ENCODE measurements at regions not wholly inside any gene's neighbourhood (a gene's known extent, or its start where the extent isn't known, plus 50 kb on each side); places are given as distances from the start of the nearest gene placed in this dataset.

DNA sequence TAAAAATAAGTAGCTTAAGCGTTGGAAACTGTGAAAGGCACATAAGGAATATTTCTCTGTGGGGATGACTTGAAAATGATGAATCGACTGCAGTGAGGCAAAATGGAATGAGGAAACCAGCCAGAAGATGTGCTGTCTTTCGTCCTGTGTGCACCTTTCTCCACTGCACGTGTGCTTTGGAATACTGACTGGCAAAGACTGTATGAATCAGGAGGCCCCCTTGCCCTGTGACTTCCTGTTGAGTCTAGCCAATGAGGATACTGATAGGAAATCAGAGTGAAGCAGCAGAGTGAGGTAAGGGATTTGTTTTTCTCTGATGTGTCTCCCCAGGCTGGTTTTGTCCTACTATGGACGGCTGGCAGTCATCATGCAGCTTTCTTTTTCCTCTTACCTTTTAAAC, 118.2 kb upstream of the ADGRL4 start:
- Histone ChIP-seq H3K79me2 (ENCODE audit: insufficient read depth, low read length) (no peaks in the 10 kb centered on the region), H4K20me1 (ENCODE audit: insufficient read depth, low read length) (no peaks in the 10 kb centered on the region), H3K9me3 (ENCODE audit: low read length) (no peaks in the 10 kb centered on the region), H3K27me3 (ENCODE audit: insufficient read depth, low read length) (no peaks in the 10 kb centered on the region), H3K27ac (ENCODE audit: low read depth, low read length, poor library complexity, severe bottlenecking) (no peak overlapping the region), H3K9me2 (ENCODE audit: low read depth, low read length) (no peaks in the 10 kb centered on the region), H3K36me3 (ENCODE audit: insufficient read depth, low read length) (no peaks in the 10 kb centered on the region), H3K4me3 (ENCODE audit: low read depth, low read length, poor library complexity, severe bottlenecking) (no peak overlapping the region), H3K9ac (ENCODE audit: low read length) (no peak overlapping the region), H2AFZ (ENCODE audit: low read length) (no peak overlapping the region), H3K4me2 (ENCODE audit: low read length) (no peak overlapping the region), H3K4me1 (ENCODE audit: insufficient read depth, low read length, severe bottlenecking) (no peaks in the 10 kb centered on the region), H3F3A (ENCODE audit: insufficient read depth, low read length) (no peaks in the 10 kb centered on the region)
- TF ChIP-seq EZH2 (IDR thresholded peaks at IDR 0.05; ENCODE audit: borderline replicate concordance, low read length) = no peak
- TF ChIP-seq, protein P1, sequence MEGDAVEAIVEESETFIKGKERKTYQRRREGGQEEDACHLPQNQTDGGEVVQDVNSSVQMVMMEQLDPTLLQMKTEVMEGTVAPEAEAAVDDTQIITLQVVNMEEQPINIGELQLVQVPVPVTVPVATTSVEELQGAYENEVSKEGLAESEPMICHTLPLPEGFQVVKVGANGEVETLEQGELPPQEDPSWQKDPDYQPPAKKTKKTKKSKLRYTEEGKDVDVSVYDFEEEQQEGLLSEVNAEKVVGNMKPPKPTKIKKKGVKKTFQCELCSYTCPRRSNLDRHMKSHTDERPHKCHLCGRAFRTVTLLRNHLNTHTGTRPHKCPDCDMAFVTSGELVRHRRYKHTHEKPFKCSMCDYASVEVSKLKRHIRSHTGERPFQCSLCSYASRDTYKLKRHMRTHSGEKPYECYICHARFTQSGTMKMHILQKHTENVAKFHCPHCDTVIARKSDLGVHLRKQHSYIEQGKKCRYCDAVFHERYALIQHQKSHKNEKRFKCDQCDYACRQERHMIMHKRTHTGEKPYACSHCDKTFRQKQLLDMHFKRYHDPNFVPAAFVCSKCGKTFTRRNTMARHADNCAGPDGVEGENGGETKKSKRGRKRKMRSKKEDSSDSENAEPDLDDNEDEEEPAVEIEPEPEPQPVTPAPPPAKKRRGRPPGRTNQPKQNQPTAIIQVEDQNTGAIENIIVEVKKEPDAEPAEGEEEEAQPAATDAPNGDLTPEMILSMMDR (IDR thresholded peaks at IDR 0.05; ENCODE audit: low read length) = no peak

DNA sequence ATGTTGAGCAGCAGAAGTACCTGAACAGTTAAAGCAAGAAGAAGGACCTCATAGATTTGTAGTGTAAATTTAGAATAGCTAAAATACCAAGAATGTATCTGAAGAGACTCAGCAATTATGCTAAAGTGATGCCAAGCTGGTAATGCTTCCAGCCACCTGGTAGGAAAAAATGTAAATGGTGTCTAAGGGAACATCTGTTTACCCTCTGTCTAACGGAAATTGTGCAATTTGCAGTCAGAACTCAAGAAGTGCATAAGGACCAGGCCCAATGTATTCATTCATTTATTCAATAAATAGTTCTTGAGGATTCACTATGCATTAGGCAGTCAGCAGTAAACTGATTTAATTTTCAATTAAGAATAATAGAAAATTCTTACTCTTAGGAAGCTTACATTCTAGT, 116.0 kb upstream of the ADGRL4 start:
- Histone ChIP-seq H3K27me3 (ENCODE audit: insufficient read depth, low read length) (no peaks in the 10 kb centered on the region), H3K4me1 (ENCODE audit: insufficient read depth, low read length, severe bottlenecking) (no peaks in the 10 kb centered on the region), H3K4me3 (ENCODE audit: low read depth, low read length, poor library complexity, severe bottlenecking) (no peak overlapping the region), H3K36me3 (ENCODE audit: insufficient read depth, low read length) (no peaks in the 10 kb centered on the region), H3F3A (ENCODE audit: insufficient read depth, low read length) (no peaks in the 10 kb centered on the region), H3K9ac (ENCODE audit: low read length) (no peak overlapping the region), H3K27ac (ENCODE audit: low read depth, low read length, poor library complexity, severe bottlenecking) (no peak overlapping the region), H3K9me2 (ENCODE audit: low read depth, low read length) (no peaks in the 10 kb centered on the region), H3K79me2 (ENCODE audit: insufficient read depth, low read length) (no peaks in the 10 kb centered on the region), H2AFZ (ENCODE audit: low read length) (no peak overlapping the region), H3K4me2 (ENCODE audit: low read length) (no peak overlapping the region), H4K20me1 (ENCODE audit: insufficient read depth, low read length) (no peaks in the 10 kb centered on the region), H3K9me3 (ENCODE audit: low read length) (no peaks in the 10 kb centered on the region)
- TF ChIP-seq, protein P1 (IDR thresholded peaks at IDR 0.05; ENCODE audit: low read length) = no peak
- TF ChIP-seq EZH2 (IDR thresholded peaks at IDR 0.05; ENCODE audit: borderline replicate concordance, low read length) = no peak

DNA sequence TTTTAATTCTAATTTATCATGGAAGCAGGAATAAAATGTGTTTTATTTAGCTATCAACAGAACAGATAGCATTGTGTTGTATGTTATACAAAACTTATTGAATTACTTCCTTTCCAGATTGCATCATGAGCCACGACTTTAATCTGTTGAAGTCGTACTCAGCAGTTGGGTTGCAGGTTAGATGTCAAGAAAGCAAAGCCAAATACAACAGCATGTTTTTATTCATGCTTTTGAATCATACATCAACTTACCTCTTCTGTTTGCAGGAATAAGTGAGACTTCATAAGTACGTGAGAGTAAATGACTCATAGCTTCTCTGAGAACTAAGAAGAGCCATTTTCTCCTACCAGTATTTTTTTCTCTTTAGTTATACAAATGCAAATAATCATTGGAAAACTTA, 110.8 kb upstream of the ADGRL4 start:
- TF ChIP-seq EZH2 (IDR thresholded peaks at IDR 0.05; ENCODE audit: borderline replicate concordance, low read length) = no peak
- TF ChIP-seq, protein P1 (IDR thresholded peaks at IDR 0.05; ENCODE audit: low read length) = no peak
- Histone ChIP-seq H3K4me3 (ENCODE audit: low read depth, low read length, poor library complexity, severe bottlenecking) (no peak overlapping the region), H3K4me1 (ENCODE audit: insufficient read depth, low read length, severe bottlenecking) (no peaks in the 10 kb centered on the region), H3K27me3 (ENCODE audit: insufficient read depth, low read length) (no peaks in the 10 kb centered on the region), H3K27ac (ENCODE audit: low read depth, low read length, poor library complexity, severe bottlenecking) (no peak overlapping the region), H3K4me2 (ENCODE audit: low read length) (no peak overlapping the region), H4K20me1 (ENCODE audit: insufficient read depth, low read length) (no peaks in the 10 kb centered on the region), H3K9me2 (ENCODE audit: low read depth, low read length) (no peaks in the 10 kb centered on the region), H3F3A (ENCODE audit: insufficient read depth, low read length) (no peaks in the 10 kb centered on the region), H3K36me3 (ENCODE audit: insufficient read depth, low read length) (no peaks in the 10 kb centered on the region), H3K79me2 (ENCODE audit: insufficient read depth, low read length) (no peaks in the 10 kb centered on the region), H3K9ac (ENCODE audit: low read length) (no peak overlapping the region), H3K9me3 (ENCODE audit: low read length) (no peaks in the 10 kb centered on the region), H2AFZ (ENCODE audit: low read length) (no peak overlapping the region)
